ENCODE measurements at regions not wholly inside any gene's neighbourhood (a gene's known extent, or its start where the extent isn't known, plus 50 kb on each side); places are given as distances from the start of the nearest gene placed in this dataset.

- Histone ChIP-seq H3K36me3 (no peaks in the 10 kb centered on the region), H3K4me3 (no peak overlapping the region), H3K27ac (no peak overlapping the region), H3K9me3 (no peaks in the 10 kb centered on the region), H3K4me1 (no peaks in the 10 kb centered on the region), H3K27me3 (no peaks in the 10 kb centered on the region)
- WGBS, 2 donors: 50 to 70% methylated on average over 2 of the region's 2 CpGs
- TF ChIP-seq POLR2AphosphoS5 (IDR thresholded peaks at IDR 0.05): no peak
- ATAC-seq (ENCODE audit: low FRiP score in 2 of 2) (no peak), DNase-seq (no peak)
Observed at GRCh38 chr4:126859314-126859713, 773.4 kb upstream of the INTU start.

- no peaks in the 10 kb centered on the region for H3K36me3 ChIP-seq
- TF ChIP-seq POLR2AphosphoS5 (IDR thresholded peaks at IDR 0.05) (no peak), CTCF (IDR thresholded peaks at IDR 0.05) (no peak), EP300 (IDR thresholded peaks at IDR 0.05) (no peak), POLR2A (IDR thresholded peaks at IDR 0.05) (no peak)
- ATAC-seq (ENCODE audit: low FRiP score in 2 of 2) (no peak), DNase-seq (no peak)
- H3K27ac ChIP-seq: no peak overlapping the region
- no peak overlapping the region for H3K4me3 ChIP-seq
- H3K4me1 ChIP-seq: no peaks in the 10 kb centered on the region
- 85 to 100% methylated on average over 1 to 2 of the region's 2 CpGs for WGBS, 2 donors
- no peaks in the 10 kb centered on the region for H3K9me3 ChIP-seq
- H3K27me3 ChIP-seq: no peaks in the 10 kb centered on the region
Observed at GRCh38 chr4:126859872-126860271, 772.9 kb upstream of the INTU start.

- peak in 1 of 2 donors; percentile 1 for DNase-seq
- Histone ChIP-seq H3K27ac (no peak overlapping the region), H3K36me3 (no peaks in the 10 kb centered on the region), H3K9me3 (no peaks in the 10 kb centered on the region), H3K27me3 (no peaks in the 10 kb centered on the region), H3K4me1 (no peaks in the 10 kb centered on the region), H3K4me3 (no peak overlapping the region)
- WGBS, 2 donors: 100% methylated on average over 1 of the region's 1 CpG; no CpG with 5 or more reads in 1 of the 2 donors
- TF ChIP-seq EP300 (IDR thresholded peaks at IDR 0.05) (no peak), POLR2AphosphoS5 (IDR thresholded peaks at IDR 0.05) (no peak), CTCF (IDR thresholded peaks at IDR 0.05) (no peak)
- ATAC-seq (ENCODE audit: low FRiP score in 2 of 2): no peak
Observed at GRCh38 chr4:126860308-126860707, 772.4 kb upstream of the INTU start.

GRCh38 chr4:126869967-126870366, 762.8 kb upstream of the INTU start:
- DNase-seq: no peak
- no peaks in the 10 kb centered on the region for H3K27me3 ChIP-seq
- H3K4me3 ChIP-seq: no peak overlapping the region
- no peaks in the 10 kb centered on the region for H3K4me1 ChIP-seq
- peaks cover 0 to 11% (median 4%) of the 10 kb centered on the region in 4 donors for H3K9me3 ChIP-seq
- H3K27ac ChIP-seq: no peak overlapping the region
- no peaks in the 10 kb centered on the region for H3K36me3 ChIP-seq
- no peak for TF ChIP-seq POLR2A (IDR thresholded peaks at IDR 0.05)
- no peak for TF ChIP-seq POLR2AphosphoS5 (IDR thresholded peaks at IDR 0.05)
- no peak for TF ChIP-seq EP300 (IDR thresholded peaks at IDR 0.05)
- no peak for TF ChIP-seq CTCF (IDR thresholded peaks at IDR 0.05)
- ATAC-seq (ENCODE audit: low FRiP score in 2 of 2): no peak
- 85 to 87% methylated on average over 2 of the region's 2 CpGs for WGBS, 2 donors

GRCh38 chr4:126871810-126872209, 760.9 kb upstream of the INTU start:
- TF ChIP-seq POLR2AphosphoS5 (IDR thresholded peaks at IDR 0.05): no peak
- no peak for TF ChIP-seq CTCF (IDR thresholded peaks at IDR 0.05)
- no peak for TF ChIP-seq EP300 (IDR thresholded peaks at IDR 0.05)
- no peak for TF ChIP-seq POLR2A (IDR thresholded peaks at IDR 0.05)
- Histone ChIP-seq H3K9me3 (peaks cover 0 to 7% (median 3%) of the 10 kb centered on the region in 4 donors), H3K4me3 (no peak overlapping the region), H3K4me1 (no peaks in the 10 kb centered on the region), H3K27me3 (no peaks in the 10 kb centered on the region), H3K36me3 (no peaks in the 10 kb centered on the region), H3K27ac (no peak overlapping the region)
- ATAC-seq (ENCODE audit: low FRiP score in 2 of 2) (no peak), DNase-seq (no peak)
